SK-N-SH treated with all-trans-retinoic acid at 6 μM for 48 hours (cell line): ENCODE measurements at regions not wholly inside any gene's neighbourhood (a gene's known extent, or its start where the extent isn't known, plus 50 kb on each side); places are given as distances from the start of the nearest gene placed in this dataset.

Source experiments
- ARNTL ChIP-seq: fragments of 450-650 bp; formaldehyde crosslinking; IDR thresholded peaks from 2 replicates; pipeline ENCODE4 v1.5.0; 2020; ENCODE audit warnings: low read depth, mild to moderate bottlenecking, moderate library complexity, borderline replicate concordance
- ZFP30 ChIP-seq: fragments of 450-650 bp; formaldehyde crosslinking; IDR thresholded peaks from 2 replicates; pipeline ENCODE4 v1.5.0; 2022; ENCODE audit warnings: mild to moderate bottlenecking, moderate library complexity

DNA sequence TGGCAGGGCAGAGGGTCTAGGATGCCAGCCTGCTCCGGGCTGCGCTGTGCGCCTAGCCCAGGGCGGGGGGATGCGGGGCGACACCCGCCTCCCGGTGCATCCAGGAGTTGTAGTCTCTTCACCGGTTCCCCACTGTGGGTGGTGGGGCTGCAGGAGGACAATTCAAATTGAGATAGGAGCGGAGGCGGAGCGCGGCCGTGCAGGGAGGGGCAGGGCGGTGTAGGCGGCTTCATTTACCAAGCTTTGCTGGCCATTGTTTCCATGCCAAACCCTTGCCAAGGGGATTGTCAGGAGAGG is 2047.4 kb downstream of the TP53TG3F start:
- TF ChIP-seq ARNTL (CRISPR knock-in tag) (no peak), ZFP30 (CRISPR knock-in tag) (no peak)
